HG02642 (cell line): ENCODE measurements at regions not wholly inside any gene's neighbourhood (a gene's known extent, or its start where the extent isn't known, plus 50 kb on each side); places are given as distances from the start of the nearest gene placed in this dataset.

Experiments
- ATAC-seq: cut with Tn5 transposase; IDR thresholded peaks from one replicate; pipeline ENCODE4 v1.9.1; 2021; ENCODE audit warnings: mild to moderate bottlenecking; ENCODE audit not compliant: unreplicated experiment, poor library complexity

- no peak for ATAC-seq
These were observed 389.7 kb upstream of the ROBO1 start for GRCh38 chr3:80157546-80157945.

GRCh38 chr3:80152692-80153091 is 384.9 kb upstream of the ROBO1 start:
- no peak for ATAC-seq

GRCh38 chr3:80142714-80143113 is 374.9 kb upstream of the ROBO1 start:
- no peak for ATAC-seq

GRCh38 chr3:80141557-80141956 is 373.8 kb upstream of the ROBO1 start:
- no peak for ATAC-seq

- no peak for ATAC-seq
These were observed 348.5 kb upstream of the ROBO1 start for GRCh38 chr3:80116281-80116680.

GRCh38 chr3:80114694-80115093 is 346.9 kb upstream of the ROBO1 start:
- ATAC-seq = no peak

GRCh38 chr3:80113331-80113730 is 345.5 kb upstream of the ROBO1 start:
- ATAC-seq = no peak

GRCh38 chr3:80099559-80100066 is 331.8 kb upstream of the ROBO1 start:
- no peak for ATAC-seq

- ATAC-seq = no peak
These were observed 329.9 kb upstream of the ROBO1 start for GRCh38 chr3:80097674-80098073.

- no peak for ATAC-seq
These were observed 329.1 kb upstream of the ROBO1 start for GRCh38 chr3:80096909-80097308.

GRCh38 chr3:80094589-80094988 is 326.8 kb upstream of the ROBO1 start:
- no peak for ATAC-seq

GRCh38 chr3:80087767-80088166 is 320.0 kb upstream of the ROBO1 start:
- ATAC-seq = no peak

GRCh38 chr3:80086426-80086825 is 318.6 kb upstream of the ROBO1 start:
- no peak for ATAC-seq

GRCh38 chr3:80079886-80080285 is 312.1 kb upstream of the ROBO1 start:
- no peak for ATAC-seq

GRCh38 chr3:80068459-80068858 is 300.7 kb upstream of the ROBO1 start:
- ATAC-seq = no peak

- no peak for ATAC-seq
These were observed 295.7 kb upstream of the ROBO1 start for GRCh38 chr3:80063535-80063934.

- ATAC-seq = no peak
These were observed 292.9 kb upstream of the ROBO1 start for GRCh38 chr3:80060664-80061063.

GRCh38 chr3:80055306-80055705 is 287.5 kb upstream of the ROBO1 start:
- ATAC-seq = no peak

- no peak for ATAC-seq
These were observed 284.5 kb upstream of the ROBO1 start for GRCh38 chr3:80052271-80052670.

- ATAC-seq = no peak
These were observed 283.8 kb upstream of the ROBO1 start for GRCh38 chr3:80051602-80051962.

GRCh38 chr3:80050826-80051601 is 283.2 kb upstream of the ROBO1 start:
- no peak for ATAC-seq

GRCh38 chr3:80043226-80043625 is 275.4 kb upstream of the ROBO1 start:
- ATAC-seq = no peak
